ENCODE measurements at regions not wholly inside any gene's neighbourhood (a gene's known extent, or its start where the extent isn't known, plus 50 kb on each side); places are given as distances from the start of the nearest gene placed in this dataset.

DNA sequence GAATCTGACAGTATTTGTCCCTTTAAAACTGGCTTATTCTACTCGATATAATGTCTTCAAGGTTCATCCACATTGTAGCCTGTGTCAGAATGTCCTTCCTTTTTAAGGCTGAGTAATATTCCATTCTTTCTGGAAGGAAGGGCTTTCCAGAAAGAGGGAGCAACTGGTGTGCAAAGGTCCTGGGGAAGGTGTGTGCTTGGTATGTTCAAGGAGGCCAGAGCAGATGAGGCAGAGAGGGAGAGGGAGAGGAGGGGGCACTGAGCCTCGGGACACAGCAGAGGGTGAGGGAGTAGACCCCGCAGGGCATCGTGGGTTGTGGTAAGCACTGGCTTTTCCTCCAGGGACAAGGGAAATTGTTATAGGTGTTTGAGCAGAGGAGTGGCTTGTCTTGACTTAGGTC, 90.9 kb upstream of the NCOR2 start (continued):
- TF ChIP-seq, protein P1, sequence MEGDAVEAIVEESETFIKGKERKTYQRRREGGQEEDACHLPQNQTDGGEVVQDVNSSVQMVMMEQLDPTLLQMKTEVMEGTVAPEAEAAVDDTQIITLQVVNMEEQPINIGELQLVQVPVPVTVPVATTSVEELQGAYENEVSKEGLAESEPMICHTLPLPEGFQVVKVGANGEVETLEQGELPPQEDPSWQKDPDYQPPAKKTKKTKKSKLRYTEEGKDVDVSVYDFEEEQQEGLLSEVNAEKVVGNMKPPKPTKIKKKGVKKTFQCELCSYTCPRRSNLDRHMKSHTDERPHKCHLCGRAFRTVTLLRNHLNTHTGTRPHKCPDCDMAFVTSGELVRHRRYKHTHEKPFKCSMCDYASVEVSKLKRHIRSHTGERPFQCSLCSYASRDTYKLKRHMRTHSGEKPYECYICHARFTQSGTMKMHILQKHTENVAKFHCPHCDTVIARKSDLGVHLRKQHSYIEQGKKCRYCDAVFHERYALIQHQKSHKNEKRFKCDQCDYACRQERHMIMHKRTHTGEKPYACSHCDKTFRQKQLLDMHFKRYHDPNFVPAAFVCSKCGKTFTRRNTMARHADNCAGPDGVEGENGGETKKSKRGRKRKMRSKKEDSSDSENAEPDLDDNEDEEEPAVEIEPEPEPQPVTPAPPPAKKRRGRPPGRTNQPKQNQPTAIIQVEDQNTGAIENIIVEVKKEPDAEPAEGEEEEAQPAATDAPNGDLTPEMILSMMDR (IDR thresholded peaks at IDR 0.05; ENCODE audit: low read depth, low read length, missing input control) = no peak
- TF ChIP-seq, protein P2, sequence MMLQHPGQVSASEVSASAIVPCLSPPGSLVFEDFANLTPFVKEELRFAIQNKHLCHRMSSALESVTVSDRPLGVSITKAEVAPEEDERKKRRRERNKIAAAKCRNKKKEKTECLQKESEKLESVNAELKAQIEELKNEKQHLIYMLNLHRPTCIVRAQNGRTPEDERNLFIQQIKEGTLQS (IDR thresholded peaks at IDR 0.05) = no peak
- TF ChIP-seq, protein P3, sequence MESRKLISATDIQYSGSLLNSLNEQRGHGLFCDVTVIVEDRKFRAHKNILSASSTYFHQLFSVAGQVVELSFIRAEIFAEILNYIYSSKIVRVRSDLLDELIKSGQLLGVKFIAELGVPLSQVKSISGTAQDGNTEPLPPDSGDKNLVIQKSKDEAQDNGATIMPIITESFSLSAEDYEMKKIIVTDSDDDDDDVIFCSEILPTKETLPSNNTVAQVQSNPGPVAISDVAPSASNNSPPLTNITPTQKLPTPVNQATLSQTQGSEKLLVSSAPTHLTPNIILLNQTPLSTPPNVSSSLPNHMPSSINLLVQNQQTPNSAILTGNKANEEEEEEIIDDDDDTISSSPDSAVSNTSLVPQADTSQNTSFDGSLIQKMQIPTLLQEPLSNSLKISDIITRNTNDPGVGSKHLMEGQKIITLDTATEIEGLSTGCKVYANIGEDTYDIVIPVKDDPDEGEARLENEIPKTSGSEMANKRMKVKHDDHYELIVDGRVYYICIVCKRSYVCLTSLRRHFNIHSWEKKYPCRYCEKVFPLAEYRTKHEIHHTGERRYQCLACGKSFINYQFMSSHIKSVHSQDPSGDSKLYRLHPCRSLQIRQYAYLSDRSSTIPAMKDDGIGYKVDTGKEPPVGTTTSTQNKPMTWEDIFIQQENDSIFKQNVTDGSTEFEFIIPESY (IDR thresholded peaks at IDR 0.05) = no peak
- no peak for TF ChIP-seq HNF4A (conservative IDR thresholded peaks at IDR 0.05)
- no peak for TF ChIP-seq HNF4G (IDR thresholded peaks at IDR 0.05)
- no peak for TF ChIP-seq YY1 (IDR thresholded peaks at IDR 0.05)

DNA sequence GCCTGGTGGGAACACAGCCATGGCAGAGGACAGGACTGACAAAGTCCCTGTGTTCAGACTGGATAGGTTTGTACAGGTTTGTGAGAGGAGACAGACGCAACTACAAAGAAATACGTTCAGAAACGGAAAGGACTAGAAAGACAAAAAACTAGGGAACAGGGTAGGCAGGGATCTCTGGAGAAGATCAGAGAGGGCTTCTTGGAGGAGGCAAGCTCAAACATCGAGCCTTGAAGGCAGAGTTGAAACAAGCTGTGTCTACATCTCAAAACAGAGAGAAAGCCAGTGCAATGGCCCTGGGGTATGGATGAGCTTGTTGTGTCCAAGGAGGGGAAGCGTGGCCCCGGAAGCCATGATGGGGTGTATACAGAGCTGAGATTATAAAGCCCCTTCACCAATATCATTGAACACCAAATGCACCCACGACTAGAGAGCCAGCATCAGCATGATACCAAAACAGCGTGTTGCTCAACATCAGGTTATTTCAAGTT, 89.6 kb upstream of the NCOR2 start:
- no peak overlapping the region for H3K9ac ChIP-seq (ENCODE audit: low read depth in 1 of 2, low read length in 2 of 2)
- H3K9me3 ChIP-seq (ENCODE audit: control insufficient read depth in 4 of 4, low read length in 3 of 4) = no peaks in the 10 kb centered on the region
- peaks cover 2 to 26% (median 14%) of the 10 kb centered on the region in 4 donors for H3K4me1 ChIP-seq (ENCODE audit: control insufficient read depth in 4 of 4, insufficient read depth in 4 of 4, low read length in 3 of 4)
- no peak for TF ChIP-seq FOXA1 (IDR thresholded peaks at IDR 0.05)
- TF ChIP-seq HNF4A (conservative IDR thresholded peaks at IDR 0.05) = peak in 1 of 2 donors; percentile 20
- no peak for DNase-seq (ENCODE audit: low spot score)
- H3K27ac ChIP-seq (ENCODE audit: low read depth in 1 of 2, low read length in 2 of 2) = no peak overlapping the region
- no peaks in the 10 kb centered on the region for H3K27me3 ChIP-seq (ENCODE audit: control insufficient read depth in 4 of 4, insufficient read depth in 4 of 4, low read length in 3 of 4)
- H3K4me3 ChIP-seq (ENCODE audit: low read depth in 1 of 3, low read length in 3 of 3) = no peak overlapping the region
- 59% methylated on average over 8 of the region's 8 CpGs for WGBS
- no peaks in the 10 kb centered on the region for H3K36me3 ChIP-seq (ENCODE audit: control insufficient read depth in 4 of 4, insufficient read depth in 3 of 4, low read depth in 1 of 4, low read length in 3 of 4)

DNA sequence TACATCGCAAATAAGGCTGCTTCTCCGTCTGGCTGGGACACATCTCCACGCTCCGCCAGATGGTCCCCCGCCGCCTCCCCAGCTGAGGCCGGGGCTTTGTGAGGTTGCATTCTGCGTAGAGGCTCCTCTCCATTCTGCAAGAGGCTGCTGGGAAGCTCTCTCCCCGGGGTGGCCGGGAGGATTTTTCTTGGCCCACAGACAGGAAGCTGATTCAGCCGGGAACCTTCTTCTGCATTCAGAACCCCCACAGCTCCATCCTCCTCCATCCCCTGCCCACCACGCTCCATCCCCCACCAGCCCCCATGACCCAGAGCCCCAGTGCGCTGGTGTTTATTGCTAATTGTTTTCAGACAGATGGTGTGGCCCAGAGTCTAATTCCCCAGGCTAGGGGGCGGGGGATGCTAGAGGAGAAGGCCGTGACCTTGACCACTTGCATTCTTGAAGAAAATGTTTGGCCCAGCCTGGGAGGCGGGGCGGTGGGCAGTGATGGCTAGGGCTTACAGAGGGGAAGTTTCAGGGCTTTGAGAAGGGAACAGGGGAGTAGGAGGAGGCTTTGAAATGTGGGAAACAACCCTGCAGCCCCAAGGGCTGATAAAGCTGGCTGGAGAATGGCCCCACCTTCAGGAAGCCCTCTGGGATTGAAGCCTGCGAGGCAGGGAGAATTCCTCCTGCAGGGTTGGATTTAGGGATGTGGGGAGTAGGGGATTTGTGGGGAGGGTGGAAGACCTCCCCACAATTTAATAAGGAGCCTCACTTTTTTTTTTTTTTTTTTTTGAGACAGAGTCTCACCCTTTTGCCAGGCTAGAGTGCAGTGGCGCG, 88.5 kb upstream of the NCOR2 start:
- Histone ChIP-seq H3K27ac (ENCODE audit: low read depth in 1 of 2, low read length in 2 of 2) (peak overlapping the region; percentile 51 to 57), H3K36me3 (ENCODE audit: control insufficient read depth in 4 of 4, insufficient read depth in 3 of 4, low read depth in 1 of 4, low read length in 3 of 4) (no peaks in the 10 kb centered on the region), H3K4me3 (ENCODE audit: low read depth in 1 of 3, low read length in 3 of 3) (no peak overlapping the region)

More for the DNA sequence above, 88.5 kb upstream of the NCOR2 start:
- no peak for DNase-seq (ENCODE audit: low spot score)
- Histone ChIP-seq H3K27me3 (ENCODE audit: control insufficient read depth in 4 of 4, insufficient read depth in 4 of 4, low read length in 3 of 4) (no peaks in the 10 kb centered on the region), H3K9ac (ENCODE audit: low read depth in 1 of 2, low read length in 2 of 2) (no peak overlapping the region), H3K4me1 (ENCODE audit: control insufficient read depth in 4 of 4, insufficient read depth in 4 of 4, low read length in 3 of 4) (peaks cover 2 to 31% (median 20%) of the 10 kb centered on the region in 4 donors), H3K9me3 (ENCODE audit: control insufficient read depth in 4 of 4, low read length in 3 of 4) (no peaks in the 10 kb centered on the region)
- 64% methylated on average over 20 of the region's 20 CpGs for WGBS
- TF ChIP-seq GABPA (IDR thresholded peaks at IDR 0.05 in 1 of 2, conservative IDR thresholded peaks at IDR 0.05 in 1 of 2) (no peak), FOXA1 (IDR thresholded peaks at IDR 0.05) (no peak), RXRA (IDR thresholded peaks at IDR 0.05) (peak in 1 of 2 donors; percentile 2), TAF1 (conservative IDR thresholded peaks at IDR 0.05) (no peak), NR2F2 (IDR thresholded peaks at IDR 0.05) (peak; percentile 81), FOXA2 (IDR thresholded peaks at IDR 0.05) (no peak), SP1 (IDR thresholded peaks at IDR 0.05) (no peak), YY1 (IDR thresholded peaks at IDR 0.05) (no peak), HNF4G (IDR thresholded peaks at IDR 0.05) (no peak), EGR1 (IDR thresholded peaks at IDR 0.05; ENCODE audit: low read depth in 2 of 2) (no peak), JUND (IDR thresholded peaks at IDR 0.05) (no peak), RAD21 (IDR thresholded peaks at IDR 0.05) (no peak), HNF4A (conservative IDR thresholded peaks at IDR 0.05) (no peak)
- TF ChIP-seq, protein P1 (IDR thresholded peaks at IDR 0.05; ENCODE audit: low read depth, low read length, missing input control) = no peak
- TF ChIP-seq, protein P2 (IDR thresholded peaks at IDR 0.05) = no peak
- TF ChIP-seq, protein P4, sequence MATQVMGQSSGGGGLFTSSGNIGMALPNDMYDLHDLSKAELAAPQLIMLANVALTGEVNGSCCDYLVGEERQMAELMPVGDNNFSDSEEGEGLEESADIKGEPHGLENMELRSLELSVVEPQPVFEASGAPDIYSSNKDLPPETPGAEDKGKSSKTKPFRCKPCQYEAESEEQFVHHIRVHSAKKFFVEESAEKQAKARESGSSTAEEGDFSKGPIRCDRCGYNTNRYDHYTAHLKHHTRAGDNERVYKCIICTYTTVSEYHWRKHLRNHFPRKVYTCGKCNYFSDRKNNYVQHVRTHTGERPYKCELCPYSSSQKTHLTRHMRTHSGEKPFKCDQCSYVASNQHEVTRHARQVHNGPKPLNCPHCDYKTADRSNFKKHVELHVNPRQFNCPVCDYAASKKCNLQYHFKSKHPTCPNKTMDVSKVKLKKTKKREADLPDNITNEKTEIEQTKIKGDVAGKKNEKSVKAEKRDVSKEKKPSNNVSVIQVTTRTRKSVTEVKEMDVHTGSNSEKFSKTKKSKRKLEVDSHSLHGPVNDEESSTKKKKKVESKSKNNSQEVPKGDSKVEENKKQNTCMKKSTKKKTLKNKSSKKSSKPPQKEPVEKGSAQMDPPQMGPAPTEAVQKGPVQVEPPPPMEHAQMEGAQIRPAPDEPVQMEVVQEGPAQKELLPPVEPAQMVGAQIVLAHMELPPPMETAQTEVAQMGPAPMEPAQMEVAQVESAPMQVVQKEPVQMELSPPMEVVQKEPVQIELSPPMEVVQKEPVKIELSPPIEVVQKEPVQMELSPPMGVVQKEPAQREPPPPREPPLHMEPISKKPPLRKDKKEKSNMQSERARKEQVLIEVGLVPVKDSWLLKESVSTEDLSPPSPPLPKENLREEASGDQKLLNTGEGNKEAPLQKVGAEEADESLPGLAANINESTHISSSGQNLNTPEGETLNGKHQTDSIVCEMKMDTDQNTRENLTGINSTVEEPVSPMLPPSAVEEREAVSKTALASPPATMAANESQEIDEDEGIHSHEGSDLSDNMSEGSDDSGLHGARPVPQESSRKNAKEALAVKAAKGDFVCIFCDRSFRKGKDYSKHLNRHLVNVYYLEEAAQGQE (IDR thresholded peaks at IDR 0.05) = no peak

All from liver (tissue), 8 donors.